ENCODE measurements at regions not wholly inside any gene's neighbourhood (a gene's known extent, or its start where the extent isn't known, plus 50 kb on each side); places are given as distances from the start of the nearest gene placed in this dataset.

DNA sequence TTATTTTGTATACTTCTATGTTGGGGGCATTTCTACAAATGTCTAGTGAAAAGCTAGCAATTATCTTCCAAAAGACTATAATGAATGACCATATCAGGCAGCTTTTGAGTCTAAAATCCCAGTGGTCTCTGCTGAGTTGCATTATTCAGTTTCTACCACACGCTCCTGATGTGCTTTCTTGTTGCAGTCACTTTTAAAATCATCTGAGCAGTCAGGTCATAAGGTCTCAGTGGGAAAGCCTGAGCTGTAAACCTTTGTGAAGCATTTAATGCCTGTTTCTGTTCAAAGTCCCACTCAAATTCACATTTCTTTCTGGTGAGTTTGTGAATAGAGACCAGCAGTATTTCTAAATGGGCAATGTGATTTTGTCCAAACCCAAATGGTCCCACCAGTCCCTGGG, 1681.5 kb downstream of the HACE1 start:
- no peaks in the 10 kb centered on the region for H3K79me1 ChIP-seq (ENCODE audit: low read depth, low read length)
- no peak overlapping the region for H4K91ac ChIP-seq (replicated peaks; ENCODE audit: insufficient read length, low read length)
- H2BK5ac ChIP-seq (ENCODE audit: low read depth, low read length): no peak overlapping the region
- no peaks in the 10 kb centered on the region; a peak in 1 of 8 replicates for H3K36me3 ChIP-seq (ENCODE audit: control insufficient read depth in 2 of 4, insufficient read depth in 4 of 4, low read length in 3 of 4)
- CTCF ChIA-PET (ENCODE audit: partially characterized antibody): interaction anchor here (0.8 kb wide), 1 partner anchor 327 kb away, joined by 3 read pairs; no protein-coding TSS in a partner anchor
- FAIRE-seq (no peak), DNase-seq (ENCODE audit: low read depth in 1 of 2, low spot score in 2 of 2) (no peak)
- H2BK120ac ChIP-seq (replicated peaks; ENCODE audit: low read depth, low read length): no peak overlapping the region
- no peak overlapping the region for H3K56ac ChIP-seq (replicated peaks; ENCODE audit: insufficient read length, low read depth, low read length)
- H3K4me3 ChIP-seq (ENCODE audit: extremely low read depth in 1 of 4, insufficient read depth in 2 of 4, low read depth in 3 of 4, low read length in 4 of 4): no peak overlapping the region
- POLR2A ChIA-PET (ENCODE audit: partially characterized antibody): no interaction called here
- no peak overlapping the region for H2BK12ac ChIP-seq (ENCODE audit: low read depth, low read length)
- H3K4ac ChIP-seq (replicated peaks; ENCODE audit: insufficient read length, low read depth, low read length): no peak overlapping the region
- H3K9me3 ChIP-seq (ENCODE audit: insufficient read depth in 2 of 2, low read depth in 1 of 2, low read length in 1 of 2): no peaks in the 10 kb centered on the region
- no peak overlapping the region for H3K14ac ChIP-seq (ENCODE audit: insufficient read length)
- no peak overlapping the region for H2BK15ac ChIP-seq (ENCODE audit: low read length)
- no peak overlapping the region for H3K4me2 ChIP-seq (ENCODE audit: insufficient read depth in 1 of 2, low read depth in 2 of 2, low read length in 2 of 2)
- no peaks in the 10 kb centered on the region for H3K27me3 ChIP-seq (replicated peaks in 1 of 4; ENCODE audit: control insufficient read depth in 3 of 4, extremely low read depth in 1 of 4, insufficient read depth in 3 of 4, low read length in 3 of 4)
- no peak overlapping the region for H3K18ac ChIP-seq (ENCODE audit: extremely low read depth, low read length)
- H3K4me1 ChIP-seq (replicated peaks in 1 of 4; ENCODE audit: control insufficient read depth in 3 of 4, insufficient read depth in 4 of 4, low read length in 3 of 4): no peaks in the 10 kb centered on the region
- no peak overlapping the region for H2AFZ ChIP-seq (ENCODE audit: low read length)
- no peak overlapping the region for H2BK20ac ChIP-seq (ENCODE audit: low read length)
- no peak overlapping the region for H3K27ac ChIP-seq (ENCODE audit: low read depth, low read length)
- WGBS, 2 experiments (ENCODE audit: extremely low coverage in 1 of 2, insufficient coverage in 1 of 2, insufficient read length in 1 of 2, insufficient replicate concordance in 2 of 2, low coverage in 1 of 2, low lambda C conversion rate in 2 of 2, missing lambda C conversion rate in 1 of 2): 88% methylated on average over 1 of the region's 1 CpG; no CpG with 5 or more reads in 1 of the 2 experiments
- H4K20me1 ChIP-seq (replicated peaks in 1 of 2; ENCODE audit: control insufficient read depth in 1 of 2, insufficient read depth in 2 of 2, low read length in 2 of 2): no peaks in the 10 kb centered on the region
- no peak for TF ChIP-seq FOSL1 (IDR thresholded peaks at IDR 0.05; ENCODE audit: insufficient read depth, low read depth, low read length)
- H3K23ac ChIP-seq (ENCODE audit: insufficient read length): no peak overlapping the region
- no peaks in the 10 kb centered on the region for H3K79me2 ChIP-seq (ENCODE audit: control insufficient read depth in 1 of 2, insufficient read depth in 2 of 2, low read length in 2 of 2)
- H2AK5ac ChIP-seq (ENCODE audit: low read depth, low read length): no peak overlapping the region
- no peak overlapping the region for H4K8ac ChIP-seq (ENCODE audit: extremely low read depth, insufficient read depth, low read length)
- H3K23me2 ChIP-seq (ENCODE audit: low read depth, low read length): no peaks in the 10 kb centered on the region
- no peak overlapping the region for H3K9ac ChIP-seq (replicated peaks in 1 of 4; ENCODE audit: extremely low read depth in 1 of 4, low read depth in 3 of 4, low read length in 3 of 4)
- no peak overlapping the region for H4K5ac ChIP-seq (ENCODE audit: insufficient read length, low read depth, low read length)

Data from H1 (cell line).